ENCODE measurements at regions not wholly inside any gene's neighbourhood (a gene's known extent, or its start where the extent isn't known, plus 50 kb on each side); places are given as distances from the start of the nearest gene placed in this dataset.

DNA sequence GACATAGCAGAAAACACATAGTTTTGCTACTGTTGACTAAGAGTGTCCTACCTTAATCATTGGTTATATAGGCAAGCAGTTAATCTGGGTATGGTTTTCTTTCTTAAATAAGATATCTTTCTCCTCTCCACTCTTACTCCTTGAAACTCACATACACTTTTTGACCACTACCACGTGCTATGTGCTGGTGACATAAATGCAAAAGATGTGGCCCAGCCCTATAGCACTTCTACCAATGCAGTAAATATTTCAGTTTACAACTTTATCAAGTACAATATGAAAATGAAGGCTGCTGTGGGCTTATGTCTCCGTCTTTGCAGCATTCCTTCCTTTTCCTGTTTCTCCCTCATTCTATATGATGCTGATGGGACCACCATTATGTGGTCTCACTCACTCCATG, 410.2 kb upstream of the CFAP20DC start:
- no peak for TF ChIP-seq GATA3 (IDR thresholded peaks at IDR 0.05; ENCODE audit: low read depth, low read length)
- no peak for TF ChIP-seq GATA2 (IDR thresholded peaks at IDR 0.05; ENCODE audit: low read depth, low read length)

DNA sequence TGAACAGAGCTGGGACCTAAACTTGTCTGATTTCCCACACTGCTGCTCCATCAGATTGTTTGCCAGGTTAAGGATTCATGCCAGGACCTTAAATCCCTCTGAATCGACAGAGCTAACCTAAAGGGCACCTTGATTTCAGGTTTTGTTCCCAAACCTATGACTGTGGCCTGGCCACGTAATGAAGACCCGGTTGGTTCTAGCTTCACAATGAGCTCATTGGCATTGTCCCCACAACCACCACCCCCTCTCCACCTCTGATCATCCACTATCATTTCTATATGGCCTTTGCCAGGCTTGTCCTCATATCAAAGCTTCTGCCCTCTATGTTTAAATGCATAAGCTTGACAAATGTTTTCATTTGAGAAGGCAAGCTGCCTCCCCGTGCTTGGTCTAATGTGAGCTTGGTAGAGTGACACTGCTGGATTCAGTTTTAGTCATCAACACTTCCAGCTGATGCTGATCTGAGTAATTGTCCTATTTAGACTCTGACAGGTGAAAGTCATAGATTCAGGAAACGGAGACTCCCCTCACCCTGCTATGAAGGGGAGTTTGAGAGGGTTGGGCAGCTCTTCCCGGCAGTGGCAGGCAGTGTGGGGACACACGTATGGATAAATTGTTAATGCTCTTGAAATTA, 407.1 kb upstream of the CFAP20DC start:
- TF ChIP-seq GATA3 (IDR thresholded peaks at IDR 0.05; ENCODE audit: low read depth, low read length) (no peak), GATA2 (IDR thresholded peaks at IDR 0.05; ENCODE audit: low read depth, low read length) (no peak)

DNA sequence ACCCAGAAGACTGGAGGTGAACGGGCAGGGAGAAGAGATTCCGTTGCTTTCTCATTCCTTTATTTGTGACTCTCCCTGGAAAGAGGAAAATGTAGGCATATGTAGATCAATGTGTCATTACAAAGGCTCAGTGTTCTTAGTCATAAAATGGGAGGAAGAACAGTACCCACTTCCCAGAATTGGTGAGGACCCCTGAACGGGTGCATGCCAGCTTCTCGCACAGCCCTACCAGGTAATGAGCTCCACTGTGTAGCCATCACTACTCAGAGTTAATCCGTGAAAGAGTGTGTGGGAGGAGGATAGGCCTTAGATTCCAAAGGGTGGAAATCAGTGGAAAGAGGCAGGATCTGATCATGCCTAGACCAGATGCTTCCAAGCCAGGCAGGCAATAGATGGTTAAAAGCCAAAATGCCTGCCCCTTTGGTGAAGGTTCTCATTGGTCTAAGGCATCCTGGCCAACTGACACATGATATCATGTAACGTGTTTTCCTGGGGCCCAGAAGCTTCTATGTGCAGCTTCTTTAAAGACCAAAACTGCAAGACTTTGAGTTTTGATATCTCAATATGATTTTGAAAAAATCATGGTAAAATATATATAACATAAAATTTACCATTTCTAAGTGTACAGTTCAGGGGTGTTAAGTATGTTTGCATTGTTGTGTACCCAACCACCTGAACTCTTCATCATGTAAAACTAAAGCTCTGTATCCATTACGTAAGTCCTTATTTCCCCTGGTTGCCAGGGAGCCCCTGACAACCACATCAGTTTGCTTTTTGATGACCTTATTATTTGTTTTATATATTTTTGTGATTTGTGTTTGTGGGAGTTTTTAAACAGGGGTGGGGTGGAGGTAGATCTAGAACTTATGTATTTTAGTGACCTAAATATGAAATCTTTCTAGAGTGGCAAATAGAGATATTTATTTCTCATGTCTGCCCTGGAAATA, 402.2 kb upstream of the CFAP20DC start:
- TF ChIP-seq GATA2 (IDR thresholded peaks at IDR 0.05; ENCODE audit: low read depth, low read length) (no peak), GATA3 (IDR thresholded peaks at IDR 0.05; ENCODE audit: low read depth, low read length) (no peak)

DNA sequence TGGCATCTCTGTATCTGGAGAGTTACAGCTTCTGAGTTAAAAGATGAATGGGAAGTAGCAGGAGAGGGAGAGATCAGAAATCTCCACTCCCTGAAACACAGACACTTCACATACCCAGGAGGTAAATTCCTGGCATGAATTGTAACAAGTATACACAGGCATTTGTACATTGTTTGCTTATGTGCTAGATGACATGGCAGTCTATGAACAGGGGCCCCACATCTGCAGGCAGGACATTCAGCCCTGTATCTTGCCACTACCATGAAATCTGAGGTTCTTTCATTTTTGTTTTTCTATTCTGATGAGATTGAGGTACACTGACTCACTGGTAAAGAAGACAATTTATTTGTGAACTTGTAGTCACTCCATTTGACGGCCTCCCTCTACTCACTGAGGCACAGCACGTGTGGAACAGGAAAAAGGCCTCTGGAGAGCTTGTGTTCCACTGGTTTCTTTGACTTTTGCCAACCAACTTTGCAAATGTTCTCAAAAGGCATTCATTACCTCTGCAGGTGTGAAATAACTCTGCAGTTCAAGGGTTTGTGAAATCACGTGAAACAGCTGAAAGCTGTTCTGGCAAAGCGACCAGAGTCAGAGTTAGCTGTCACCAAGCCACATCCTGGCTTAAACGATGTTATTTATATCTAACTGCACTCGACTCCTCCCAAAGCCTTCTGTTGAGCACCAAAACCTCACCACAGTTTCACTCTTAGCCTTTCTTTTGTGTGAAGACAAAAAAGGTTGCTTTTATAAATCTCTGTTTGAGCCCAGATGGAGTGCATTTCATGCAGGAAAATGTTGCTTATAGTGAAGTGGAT, 401.3 kb upstream of the CFAP20DC start:
- TF ChIP-seq GATA2 (IDR thresholded peaks at IDR 0.05; ENCODE audit: low read depth, low read length): no peak
- TF ChIP-seq GATA3 (IDR thresholded peaks at IDR 0.05; ENCODE audit: low read depth, low read length): no peak

DNA sequence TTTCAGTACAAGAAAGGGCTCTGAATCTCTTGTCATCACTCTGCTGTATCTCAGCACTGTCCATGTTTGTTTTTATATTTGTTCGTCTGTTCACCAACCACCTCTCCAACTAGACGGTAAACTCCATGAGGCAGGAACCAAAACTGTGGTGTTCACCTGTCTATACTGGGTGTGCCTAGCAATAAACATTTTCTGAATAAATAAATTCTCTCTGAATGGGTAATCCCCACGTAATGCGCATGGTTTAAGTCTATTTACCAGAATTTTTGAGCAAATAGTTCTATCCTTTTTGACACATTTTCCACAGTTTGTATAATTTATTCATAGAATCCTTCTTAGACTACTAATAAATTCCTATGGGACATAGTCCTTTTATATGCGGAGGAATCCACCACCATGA, 400.6 kb upstream of the CFAP20DC start:
- TF ChIP-seq GATA2 (IDR thresholded peaks at IDR 0.05; ENCODE audit: low read depth, low read length): no peak
- no peak for TF ChIP-seq GATA3 (IDR thresholded peaks at IDR 0.05; ENCODE audit: low read depth, low read length)

DNA sequence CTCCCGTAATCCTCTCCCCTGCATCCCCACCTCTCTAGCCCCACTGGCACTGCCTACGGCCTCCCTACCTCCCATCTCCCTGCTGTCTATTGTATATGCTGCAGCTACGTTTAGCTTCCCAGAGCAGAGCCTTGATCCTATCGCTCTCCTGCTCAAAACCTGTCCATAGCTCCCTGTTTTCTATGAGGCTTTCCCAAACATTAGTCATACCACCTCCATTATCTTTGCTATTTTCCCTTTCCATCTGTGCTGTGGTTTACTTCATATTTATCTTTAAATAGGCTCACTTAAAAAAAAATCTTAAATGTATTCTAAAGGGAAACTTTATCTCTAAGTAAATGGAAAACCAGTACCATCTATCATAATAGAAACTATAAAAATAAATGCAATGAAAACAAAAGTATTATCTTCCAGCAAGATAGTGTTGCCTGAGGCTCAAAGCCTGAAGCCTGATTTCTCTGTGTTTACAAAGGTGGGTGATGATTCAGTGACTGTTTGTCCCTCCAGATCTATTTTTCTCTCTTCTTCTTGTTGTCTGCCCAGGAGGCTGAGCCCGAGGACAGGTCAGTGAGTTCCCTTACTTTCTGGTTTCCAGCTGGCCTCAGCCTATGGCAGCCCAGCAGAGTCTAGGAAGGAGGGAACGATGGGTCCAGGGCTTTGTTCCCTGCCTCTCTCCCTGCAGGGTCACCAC, 397.1 kb upstream of the CFAP20DC start:
- TF ChIP-seq GATA3 (IDR thresholded peaks at IDR 0.05; ENCODE audit: low read depth, low read length) (no peak), GATA2 (IDR thresholded peaks at IDR 0.05; ENCODE audit: low read depth, low read length) (no peak)

DNA sequence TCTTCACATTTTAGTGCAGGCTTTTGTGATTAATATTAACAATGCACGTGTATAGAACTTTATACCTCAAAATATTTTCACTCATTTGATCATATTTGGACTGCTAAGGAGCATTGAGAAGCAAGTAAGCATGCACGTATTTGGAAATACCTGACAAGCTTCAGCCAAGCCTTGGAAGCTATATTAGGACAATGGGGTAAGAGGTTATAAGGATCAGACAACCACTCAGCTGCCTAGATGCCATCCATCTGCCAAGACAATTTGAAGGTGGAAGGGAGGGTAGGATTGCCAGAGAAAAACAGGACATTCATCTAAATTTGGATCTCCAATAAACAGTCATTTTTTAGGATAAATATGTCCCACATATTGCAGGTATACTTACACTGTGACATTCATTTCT, 394.9 kb upstream of the CFAP20DC start:
- TF ChIP-seq GATA3 (IDR thresholded peaks at IDR 0.05; ENCODE audit: low read depth, low read length): no peak

DNA sequence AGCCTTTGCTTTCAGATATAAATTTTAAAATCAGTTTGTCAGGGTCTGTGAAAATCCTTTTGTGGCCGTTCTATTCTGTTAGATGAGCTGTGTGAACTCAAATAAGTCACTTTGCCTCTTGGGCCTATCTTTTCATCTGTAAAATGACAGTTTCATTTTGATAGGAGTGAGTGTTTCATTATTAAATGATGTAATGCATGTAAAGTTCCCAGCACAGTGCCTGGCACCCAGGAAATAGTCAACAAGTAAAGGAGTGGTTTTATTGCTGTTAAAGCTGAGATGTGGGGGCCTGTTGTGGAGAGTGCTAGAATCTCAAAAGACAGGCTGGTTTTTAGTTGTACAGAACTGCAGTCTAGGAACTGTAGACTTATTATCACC, 394.5 kb upstream of the CFAP20DC start:
- TF ChIP-seq GATA2 (IDR thresholded peaks at IDR 0.05; ENCODE audit: low read depth, low read length) (no peak), GATA3 (IDR thresholded peaks at IDR 0.05; ENCODE audit: low read depth, low read length) (no peak)

DNA sequence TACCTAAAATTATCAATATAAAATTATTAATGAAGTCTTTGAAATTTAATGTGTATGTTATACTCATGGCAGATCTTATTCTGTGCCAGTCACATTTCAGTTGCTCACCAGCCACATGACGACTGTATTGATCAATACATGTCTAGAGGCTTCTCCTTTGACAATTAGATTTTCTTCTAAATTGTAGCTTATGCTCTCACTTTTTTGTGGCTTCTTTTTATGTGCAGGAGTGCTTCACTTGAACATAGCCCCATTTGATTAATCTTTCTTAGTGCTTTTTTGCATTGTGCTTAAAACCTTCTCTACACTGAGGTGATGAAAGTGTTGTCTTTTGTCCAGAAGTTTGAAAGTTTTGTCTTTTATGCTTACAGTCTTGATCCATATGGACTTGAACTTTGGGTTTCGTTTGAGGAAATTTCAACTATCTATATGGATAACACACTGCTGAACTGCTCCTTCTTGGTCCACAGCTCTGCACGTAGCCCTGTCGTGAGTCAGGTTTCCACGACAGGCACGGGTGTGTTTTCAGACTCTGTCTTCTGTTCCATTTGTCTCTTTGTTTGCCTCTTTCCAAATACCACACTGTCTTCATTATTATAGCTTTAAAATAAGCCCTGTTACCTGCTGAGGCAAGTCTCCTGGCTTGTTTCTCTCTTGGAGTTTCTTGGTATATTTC, 393.9 kb upstream of the CFAP20DC start:
- TF ChIP-seq GATA3 (IDR thresholded peaks at IDR 0.05; ENCODE audit: low read depth, low read length) (no peak), GATA2 (IDR thresholded peaks at IDR 0.05; ENCODE audit: low read depth, low read length) (no peak)

DNA sequence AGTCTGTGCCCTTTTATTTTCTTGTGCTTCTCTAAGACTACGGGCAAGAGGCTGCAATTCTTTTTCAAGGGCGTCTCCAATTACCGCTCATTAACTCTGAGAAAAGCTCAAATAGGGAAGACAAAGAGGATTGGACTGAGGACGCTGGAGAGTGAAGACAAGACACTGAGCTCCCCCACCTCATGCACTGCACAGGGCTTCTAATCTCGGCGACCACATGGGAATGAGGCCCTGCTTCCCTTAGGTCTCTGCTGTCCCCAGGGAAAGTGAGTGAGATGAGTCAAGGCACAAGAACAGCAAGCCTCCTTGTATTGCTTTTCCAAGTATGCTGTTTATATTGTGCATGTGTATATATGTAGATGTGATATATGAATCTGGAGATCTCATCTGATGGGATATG, 392.2 kb upstream of the CFAP20DC start:
- TF ChIP-seq GATA2 (IDR thresholded peaks at IDR 0.05; ENCODE audit: low read depth, low read length) (no peak), GATA3 (IDR thresholded peaks at IDR 0.05; ENCODE audit: low read depth, low read length) (no peak)

DNA sequence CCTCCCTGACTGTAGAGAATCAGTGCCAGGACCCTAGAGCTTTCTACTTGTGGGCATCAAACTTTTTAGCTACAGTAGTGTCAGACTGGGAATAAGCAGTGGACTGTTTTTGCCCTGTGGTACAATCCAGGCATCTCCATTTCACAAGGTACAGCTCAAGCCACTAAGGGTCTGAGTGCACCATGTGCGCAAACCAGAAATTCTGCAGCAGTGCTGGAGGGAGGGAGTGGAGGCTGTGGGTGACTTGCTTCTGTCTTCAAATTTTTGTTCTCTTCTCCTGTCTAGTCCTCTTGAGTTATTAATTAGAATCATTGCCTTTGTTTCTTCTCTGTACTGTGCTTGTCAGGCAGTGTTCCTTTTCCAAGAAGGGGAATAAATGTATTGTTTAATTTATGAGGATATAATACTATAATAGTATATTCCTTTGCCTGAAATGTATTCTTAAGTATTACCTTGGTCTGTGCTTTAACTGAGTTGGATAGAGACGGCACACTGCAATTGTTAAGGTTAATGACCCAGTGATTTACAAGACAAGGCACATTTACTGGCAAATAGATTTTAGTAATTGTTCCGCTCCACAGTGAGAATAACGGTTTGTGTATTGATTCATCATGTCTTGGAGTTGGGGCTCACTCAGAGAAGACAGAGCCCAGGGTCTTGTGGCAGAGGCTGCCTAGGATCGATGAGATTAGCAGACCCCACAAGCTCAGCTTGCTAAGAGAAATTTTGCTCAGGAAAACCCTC, 390.6 kb upstream of the CFAP20DC start:
- TF ChIP-seq GATA2 (IDR thresholded peaks at IDR 0.05; ENCODE audit: low read depth, low read length): no peak
- no peak for TF ChIP-seq GATA3 (IDR thresholded peaks at IDR 0.05; ENCODE audit: low read depth, low read length)

DNA sequence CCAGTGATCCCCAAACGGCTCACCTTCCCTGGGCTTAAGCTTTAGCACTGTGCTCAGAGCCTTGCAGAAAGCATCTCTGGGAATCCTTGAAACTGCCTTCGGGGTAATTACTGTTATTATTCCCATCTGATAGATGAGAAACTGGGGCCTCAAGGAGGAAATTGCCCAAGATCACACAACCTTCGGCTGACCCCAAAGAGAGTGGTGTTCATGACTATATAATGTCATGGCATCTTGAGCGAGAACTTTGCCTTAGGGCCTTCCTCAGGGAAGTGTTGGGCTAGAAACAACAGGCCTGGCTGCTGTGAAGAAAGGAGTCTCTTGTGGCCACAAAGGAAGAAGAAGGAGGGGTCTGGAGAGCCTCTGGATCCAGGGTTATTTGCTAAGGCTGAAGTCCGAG, 388.7 kb upstream of the CFAP20DC start:
- TF ChIP-seq GATA2 (IDR thresholded peaks at IDR 0.05; ENCODE audit: low read depth, low read length) (no peak), GATA3 (IDR thresholded peaks at IDR 0.05; ENCODE audit: low read depth, low read length) (no peak)

Measured in SH-SY5Y (cell line).